H9 (cell line): ENCODE measurements at regions not wholly inside any gene's neighbourhood (a gene's known extent, or its start where the extent isn't known, plus 50 kb on each side); places are given as distances from the start of the nearest gene placed in this dataset.

Source experiments
- DNase-seq: peaks from one replicate; pipeline ENCODE4 v3.0.0-alpha.2; 2017
- H2AFZ ChIP-seq: one replicate; pipeline ENCODE4 v1.6.1; 2013; ENCODE audit warnings: mild to moderate bottlenecking, low read length, control low read depth, moderate library complexity
- H2AK5ac ChIP-seq: 2 replicates; pipeline ENCODE4 v1.6.1; 2013; ENCODE audit warnings: low read length, control low read depth, mixed read lengths; ENCODE audit not compliant: insufficient read length
- H2BK120ac ChIP-seq: one replicate; pipeline ENCODE4 v1.6.1; 2013; ENCODE audit warnings: low read depth, mild to moderate bottlenecking, low read length, control low read depth, inconsistent platforms; ENCODE audit not compliant: poor library complexity, severe bottlenecking
- H2BK12ac ChIP-seq: 2 replicates; pipeline ENCODE4 v1.6.1; 2013; ENCODE audit warnings: low read length, control low read depth, mixed read lengths, low read depth; ENCODE audit not compliant: insufficient read length
- H2BK15ac ChIP-seq: 2 replicates; pipeline ENCODE4 v1.6.1; 2013; ENCODE audit warnings: low read depth, low read length, control low read depth
- H2BK20ac ChIP-seq: one replicate; pipeline ENCODE4 v1.6.1; 2013; ENCODE audit warnings: low read depth, mild to moderate bottlenecking, low read length, control low read depth, inconsistent platforms; ENCODE audit not compliant: poor library complexity, severe bottlenecking
- H2BK5ac ChIP-seq: 2 replicates; pipeline ENCODE4 v1.6.1; 2013; ENCODE audit warnings: low read length, control low read depth, mixed read lengths; ENCODE audit not compliant: insufficient read length
- H3K14ac ChIP-seq: 2 replicates; pipeline ENCODE4 v1.6.1; 2013; ENCODE audit warnings: low read length, control low read depth; ENCODE audit not compliant: insufficient read depth
- H3K18ac ChIP-seq: 2 replicates; pipeline ENCODE4 v1.6.1; 2013; ENCODE audit warnings: low read depth, mild to moderate bottlenecking, mixed read lengths, low read length, control low read depth; ENCODE audit not compliant: insufficient read length
- H3K23ac ChIP-seq: 2 replicates; pipeline ENCODE4 v1.6.1; 2013; ENCODE audit warnings: low read length, control low read depth, mixed read lengths, low read depth; ENCODE audit not compliant: insufficient read length
- H3K23me2 ChIP-seq: 2 replicates; pipeline ENCODE4 v1.6.1; 2013; ENCODE audit warnings: low read depth, mild to moderate bottlenecking, mixed read lengths, low read length, control low read depth; ENCODE audit not compliant: insufficient read length, poor library complexity, severe bottlenecking
- H3K27ac ChIP-seq: 2 replicates; pipeline ENCODE4 v1.5.1; 2013; ENCODE audit warnings: low read length, control low read depth, mixed read lengths, low read depth; ENCODE audit not compliant: insufficient read length
- H3K27me3 ChIP-seq: 2 replicates; pipeline ENCODE4 v1.6.1; 2013; ENCODE audit warnings: low read length, control low read depth, inconsistent platforms; ENCODE audit not compliant: insufficient read depth
- H3K4ac ChIP-seq: 2 replicates; pipeline ENCODE4 v1.6.1; 2013; ENCODE audit warnings: low read depth, mild to moderate bottlenecking, control low read depth, inconsistent platforms, low read length, moderate library complexity
- H3K4me1 ChIP-seq: 2 replicates; pipeline ENCODE4 v1.6.1; 2013; ENCODE audit warnings: low read length, control low read depth, inconsistent platforms; ENCODE audit not compliant: insufficient read depth
- H3K4me2 ChIP-seq: 2 replicates; pipeline ENCODE4 v1.6.1; 2013; ENCODE audit warnings: low read length, control low read depth, mixed read lengths; ENCODE audit not compliant: insufficient read length, insufficient read depth
- H3K56ac ChIP-seq: 2 replicates; pipeline ENCODE4 v1.6.1; 2013; ENCODE audit warnings: low read depth, mild to moderate bottlenecking, mixed read lengths, low read length, control low read depth; ENCODE audit not compliant: insufficient read length
- H3K79me1 ChIP-seq: 2 replicates; pipeline ENCODE4 v1.6.1; 2013; ENCODE audit warnings: low read depth, mild to moderate bottlenecking, moderate library complexity, low read length, control low read depth, inconsistent platforms; ENCODE audit not compliant: insufficient read depth, poor library complexity, severe bottlenecking
- H3K79me2 ChIP-seq: 2 replicates; pipeline ENCODE4 v1.6.1; 2013; ENCODE audit warnings: low read length, control low read depth, inconsistent platforms; ENCODE audit not compliant: insufficient read depth
- H3K9ac ChIP-seq: 2 replicates; pipeline ENCODE4 v1.6.1; 2013; ENCODE audit warnings: low read length, control low read depth, mixed read lengths; ENCODE audit not compliant: insufficient read length; ENCODE audit errors: extremely low read depth
- H3K9me3 ChIP-seq: one replicate; pipeline ENCODE4 v1.6.1; 2013; ENCODE audit warnings: low read depth, low read length, inconsistent platforms; ENCODE audit not compliant: control insufficient read depth
- H3T11ph ChIP-seq: one replicate; pipeline ENCODE4 v1.6.1; 2013; ENCODE audit warnings: mild to moderate bottlenecking, low read length, control low read depth, inconsistent platforms
- H4K20me1 ChIP-seq: one replicate; pipeline ENCODE4 v1.6.1; 2013; ENCODE audit not compliant: control insufficient read depth, insufficient read length, insufficient read depth
- H4K5ac ChIP-seq: 2 replicates; pipeline ENCODE4 v1.6.1; 2013; ENCODE audit warnings: low read depth, mild to moderate bottlenecking, mixed read lengths, low read length, control low read depth; ENCODE audit not compliant: insufficient read length
- H4K8ac ChIP-seq: replicated peaks from 2 replicates; pipeline ENCODE4 v1.6.1; 2013; ENCODE audit warnings: low read length, control low read depth, mixed read lengths, low read depth; ENCODE audit not compliant: insufficient read length
- H4K91ac ChIP-seq: 2 replicates; pipeline ENCODE4 v1.6.1; 2013; ENCODE audit warnings: low read depth, mild to moderate bottlenecking, moderate library complexity, mixed read lengths, low read length, control low read depth; ENCODE audit not compliant: insufficient read length
- H3K27ac Mint-ChIP-seq, 3 experiments: 2 replicates in 2 of 3; 3 replicates in 1 of 3; pipeline ENCODE4 v1.8.0; 2020 to 2021; ENCODE audit warnings: mixed read lengths in 3 of 3, mild to moderate bottlenecking in 1 of 3, moderate library complexity in 1 of 3
- H3K27me3 Mint-ChIP-seq: 2 replicates; pipeline ENCODE4 v1.8.0; 2021; ENCODE audit warnings: low read depth, mild to moderate bottlenecking, moderate library complexity, mixed read lengths
- H3K36me3 Mint-ChIP-seq, 3 experiments: 2 replicates in 2 of 3; 3 replicates in 1 of 3; pipeline ENCODE4 v1.8.0; 2020 to 2021; ENCODE audit warnings: low read depth in 3 of 3, mixed read lengths in 3 of 3; ENCODE audit not compliant: insufficient read depth in 1 of 3
- H3K4me1 Mint-ChIP-seq, 2 experiments: 2 replicates each; pipeline ENCODE4 v1.8.0; 2020; ENCODE audit warnings: mixed read lengths in 2 of 2
- H3K4me3 Mint-ChIP-seq, 2 experiments: 2 replicates in 1 of 2; 3 replicates in 1 of 2; pipeline ENCODE4 v1.8.0; 2020 to 2021; ENCODE audit warnings: mild to moderate bottlenecking in 2 of 2, mixed read lengths in 2 of 2, moderate library complexity in 1 of 2
- H3K9me3 Mint-ChIP-seq, 2 experiments: 2 replicates in 1 of 2; 3 replicates in 1 of 2; pipeline ENCODE4 v1.8.0; 2020; ENCODE audit warnings: mild to moderate bottlenecking in 2 of 2, mixed read lengths in 2 of 2, moderate library complexity in 1 of 2
- CTCF ChIP-seq: fragments of 200-600 bp; sonication (generic); conservative IDR thresholded peaks from 3 replicates; pipeline ENCODE4 v1.8.0; 2021; ENCODE audit warnings: antibody characterized with exemption, mild to moderate bottlenecking
- WGBS: extraction: QIAGEN DNeasy Blood & Tissue Kit; methylation state at CpG from one replicate; pipeline ENCODE4 v1.1.7; 2013; ENCODE audit warnings: missing lambda C conversion rate, low lambda C conversion rate, mixed read lengths; ENCODE audit not compliant: insufficient read length; ENCODE audit errors: extremely low coverage; 5-methylcytosine and 5-hydroxymethylcytosine counted together

- H3K27ac ChIP-seq: no peak overlapping the region
- H3K79me2 ChIP-seq: no peaks in the 10 kb centered on the region
- no peak for TF ChIP-seq CTCF
- H2BK12ac ChIP-seq: no peak overlapping the region
- H2BK5ac ChIP-seq: no peak overlapping the region
- no peak overlapping the region for H2AFZ ChIP-seq
- no peak overlapping the region for H3T11ph ChIP-seq
- H3K9ac ChIP-seq: no peak overlapping the region
- H3K4ac ChIP-seq: no peak overlapping the region
- H4K91ac ChIP-seq: no peak overlapping the region
- H4K5ac ChIP-seq: no peak overlapping the region
- no peak overlapping the region for H3K14ac ChIP-seq
- no peak overlapping the region for H2BK15ac ChIP-seq
- WGBS: no CpG with 5 or more reads among the region's 1 CpG
- H3K27me3 Mint-ChIP-seq: no peaks in the 10 kb centered on the region
- H3K23me2 ChIP-seq: no peaks in the 10 kb centered on the region
- H3K79me1 ChIP-seq: no peaks in the 10 kb centered on the region
- H3K27ac Mint-ChIP-seq: no peak overlapping the region
- H3K9me3 Mint-ChIP-seq: no peaks in the 10 kb centered on the region
- H3K23ac ChIP-seq: no peak overlapping the region
- no peaks in the 10 kb centered on the region for H3K9me3 ChIP-seq
- H3K4me1 ChIP-seq: no peaks in the 10 kb centered on the region
- no peak overlapping the region for H3K4me3 Mint-ChIP-seq
- no peak overlapping the region for H3K56ac ChIP-seq
- DNase-seq: no peak
- H3K4me1 Mint-ChIP-seq: no peaks in the 10 kb centered on the region
- H4K8ac ChIP-seq: no peak overlapping the region
- H2AK5ac ChIP-seq: no peak overlapping the region
- H3K36me3 Mint-ChIP-seq: no peaks in the 10 kb centered on the region
- no peak overlapping the region for H2BK20ac ChIP-seq
- no peaks in the 10 kb centered on the region for H3K27me3 ChIP-seq
- H3K4me2 ChIP-seq: no peak overlapping the region
- H3K18ac ChIP-seq: no peak overlapping the region
- no peaks in the 10 kb centered on the region for H4K20me1 ChIP-seq
- no peak overlapping the region for H2BK120ac ChIP-seq
Measured at GRCh38 chr21:21734088-21734487, 735.9 kb downstream of the NCAM2 start.
